ENCODE measurements at regions not wholly inside any gene's neighbourhood (a gene's known extent, or its start where the extent isn't known, plus 50 kb on each side); places are given as distances from the start of the nearest gene placed in this dataset.
A peak's percentile ranks its signal among the peaks of the same experiment; 100 is the strongest.

DNA sequence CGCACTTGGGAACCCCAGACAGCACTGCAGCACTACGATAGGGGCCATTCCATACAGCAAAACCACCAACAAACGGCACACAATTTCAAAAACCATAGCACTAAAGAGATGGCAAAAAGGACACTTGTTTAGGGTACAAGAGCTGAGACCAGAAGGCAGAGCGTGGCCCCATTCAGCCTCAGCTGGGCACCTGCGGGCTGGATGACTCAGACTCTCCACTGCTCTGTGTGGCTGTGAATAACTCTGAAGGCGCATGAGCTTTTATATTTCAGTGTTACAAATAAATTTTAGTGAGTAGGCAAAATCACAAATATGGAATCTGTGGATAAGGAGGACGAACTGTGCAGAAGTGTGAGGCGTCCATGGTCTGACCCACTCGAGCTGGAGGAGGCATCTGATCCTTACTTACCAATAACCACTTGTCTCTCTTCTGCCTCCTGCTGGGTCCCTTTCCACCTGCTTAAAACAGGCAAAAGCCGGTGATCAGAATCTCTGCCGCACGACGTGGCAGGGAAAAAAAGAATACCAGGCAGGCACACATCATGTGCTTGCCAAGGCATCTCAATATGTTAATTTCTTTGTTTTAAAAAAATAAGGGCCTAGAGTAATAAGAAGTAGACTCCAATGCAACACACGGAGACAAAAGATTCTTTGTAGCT lies 325.7 kb downstream of the SHANK2 start:
- TF ChIP-seq, protein P1, sequence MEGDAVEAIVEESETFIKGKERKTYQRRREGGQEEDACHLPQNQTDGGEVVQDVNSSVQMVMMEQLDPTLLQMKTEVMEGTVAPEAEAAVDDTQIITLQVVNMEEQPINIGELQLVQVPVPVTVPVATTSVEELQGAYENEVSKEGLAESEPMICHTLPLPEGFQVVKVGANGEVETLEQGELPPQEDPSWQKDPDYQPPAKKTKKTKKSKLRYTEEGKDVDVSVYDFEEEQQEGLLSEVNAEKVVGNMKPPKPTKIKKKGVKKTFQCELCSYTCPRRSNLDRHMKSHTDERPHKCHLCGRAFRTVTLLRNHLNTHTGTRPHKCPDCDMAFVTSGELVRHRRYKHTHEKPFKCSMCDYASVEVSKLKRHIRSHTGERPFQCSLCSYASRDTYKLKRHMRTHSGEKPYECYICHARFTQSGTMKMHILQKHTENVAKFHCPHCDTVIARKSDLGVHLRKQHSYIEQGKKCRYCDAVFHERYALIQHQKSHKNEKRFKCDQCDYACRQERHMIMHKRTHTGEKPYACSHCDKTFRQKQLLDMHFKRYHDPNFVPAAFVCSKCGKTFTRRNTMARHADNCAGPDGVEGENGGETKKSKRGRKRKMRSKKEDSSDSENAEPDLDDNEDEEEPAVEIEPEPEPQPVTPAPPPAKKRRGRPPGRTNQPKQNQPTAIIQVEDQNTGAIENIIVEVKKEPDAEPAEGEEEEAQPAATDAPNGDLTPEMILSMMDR (IDR thresholded peaks at IDR 0.05), result no peak
- intact Hi-C loops (cut with DNase I), result no loop called here
- Histone ChIP-seq H3K36me3 (ENCODE audit: insufficient read depth in 1 of 2, low read depth in 1 of 2) (no peaks in the 10 kb centered on the region), H3K27me3 (ENCODE audit: insufficient read depth in 3 of 3, low read length in 2 of 3) (no peaks in the 10 kb centered on the region), H3K27ac (no peak overlapping the region), H3K4me3 (no peak overlapping the region), H3K4me1 (no peaks in the 10 kb centered on the region), H3K9me3 (peaks cover 6% of the 10 kb centered on the region)
- WGBS, 3 donors, result 79 to 81% (median 81%) methylated on average over 14 of the region's 14 CpGs
- DNase-seq (peak in 1 of 2 donors; percentile 4), ATAC-seq (no peak)

DNA sequence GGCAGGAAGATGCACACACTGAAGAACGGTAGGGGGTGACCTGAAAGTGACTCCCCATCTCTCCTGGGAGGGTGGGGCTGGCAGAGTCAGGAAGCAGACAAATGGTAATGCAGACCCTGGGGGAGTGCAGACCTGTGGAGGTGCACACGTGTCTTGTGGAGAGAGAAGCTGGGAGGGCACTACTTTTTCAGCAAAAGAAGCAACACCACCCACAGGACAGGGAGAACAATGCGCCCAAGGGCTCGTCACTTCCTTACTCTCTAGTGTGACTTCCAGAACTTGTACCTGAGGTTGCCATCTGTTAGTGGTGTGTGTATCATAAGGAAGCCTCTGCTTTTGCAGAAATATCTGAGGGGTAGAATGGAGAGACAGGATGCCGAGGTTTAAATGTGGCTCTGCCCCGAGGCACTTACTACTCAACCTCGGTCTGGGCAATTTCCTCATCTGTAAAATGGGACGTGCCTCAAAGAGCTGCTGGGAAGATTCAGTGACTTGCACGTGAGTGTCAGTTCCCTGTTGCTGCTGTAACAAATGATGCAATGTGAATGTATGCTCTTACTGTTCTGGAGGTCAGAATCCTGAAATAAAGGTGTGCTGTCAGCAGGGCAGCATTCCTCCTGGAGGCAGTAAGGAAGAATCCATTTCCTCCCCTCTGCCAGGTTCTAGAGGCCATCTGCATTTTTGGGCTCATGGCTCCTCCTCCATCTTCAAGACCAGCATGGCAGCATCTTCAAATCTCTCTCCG lies 323.4 kb downstream of the SHANK2 start:
- Histone ChIP-seq H3K4me3 (no peak overlapping the region), H3K4me1 (no peaks in the 10 kb centered on the region), H3K9me3 (no peaks in the 10 kb centered on the region), H3K27me3 (ENCODE audit: insufficient read depth in 3 of 3, low read length in 2 of 3) (peaks cover 0 to 11% (median 2%) of the 10 kb centered on the region in 3 donors), H3K27ac (no peak overlapping the region), H3K36me3 (ENCODE audit: insufficient read depth in 1 of 2, low read depth in 1 of 2) (no peaks in the 10 kb centered on the region)
- intact Hi-C loops (cut with DNase I), result no loop called here
- 68 to 70% (median 68%) methylated on average over 10 of the region's 10 CpGs for WGBS, 3 donors
- TF ChIP-seq, protein P1 (IDR thresholded peaks at IDR 0.05), result no peak
- DNase-seq (peak in 1 of 2 donors; percentile 34), ATAC-seq (no peak)

DNA sequence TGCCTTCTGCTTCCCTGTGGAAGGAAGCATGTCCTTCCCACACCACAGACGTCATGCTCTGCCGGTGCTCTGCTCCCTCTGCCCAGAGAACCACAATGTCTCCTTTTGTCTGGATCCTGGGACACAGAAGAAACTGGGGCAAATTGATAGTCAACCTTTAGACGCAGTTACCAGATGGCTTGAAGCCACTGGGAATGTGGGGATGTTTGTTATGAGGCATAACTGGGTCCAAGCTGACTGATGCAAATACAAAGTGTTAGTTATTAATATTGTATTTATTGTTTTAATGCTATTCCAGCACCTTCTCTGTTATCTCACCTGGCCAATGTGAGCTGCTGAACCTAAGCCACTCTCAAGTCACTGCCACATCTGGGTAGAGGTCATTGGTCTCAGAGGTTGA lies 322.2 kb downstream of the SHANK2 start:
- no peak for DNase-seq
- no peak overlapping the region for H3K4me3 ChIP-seq
- H3K27ac ChIP-seq, result no peak overlapping the region
- H3K36me3 ChIP-seq (ENCODE audit: insufficient read depth in 1 of 2, low read depth in 1 of 2), result no peaks in the 10 kb centered on the region
- no peaks in the 10 kb centered on the region for H3K4me1 ChIP-seq
- H3K9me3 ChIP-seq, result no peaks in the 10 kb centered on the region
- ATAC-seq, result no peak
- intact Hi-C loops (cut with DNase I), result no loop called here
- WGBS, 3 donors, result 56 to 81% (median 69%) methylated on average over 3 of the region's 3 CpGs
- peaks cover 0 to 11% (median 2%) of the 10 kb centered on the region in 3 donors for H3K27me3 ChIP-seq (ENCODE audit: insufficient read depth in 3 of 3, low read length in 2 of 3)
- TF ChIP-seq, protein P1 (IDR thresholded peaks at IDR 0.05), result no peak

DNA sequence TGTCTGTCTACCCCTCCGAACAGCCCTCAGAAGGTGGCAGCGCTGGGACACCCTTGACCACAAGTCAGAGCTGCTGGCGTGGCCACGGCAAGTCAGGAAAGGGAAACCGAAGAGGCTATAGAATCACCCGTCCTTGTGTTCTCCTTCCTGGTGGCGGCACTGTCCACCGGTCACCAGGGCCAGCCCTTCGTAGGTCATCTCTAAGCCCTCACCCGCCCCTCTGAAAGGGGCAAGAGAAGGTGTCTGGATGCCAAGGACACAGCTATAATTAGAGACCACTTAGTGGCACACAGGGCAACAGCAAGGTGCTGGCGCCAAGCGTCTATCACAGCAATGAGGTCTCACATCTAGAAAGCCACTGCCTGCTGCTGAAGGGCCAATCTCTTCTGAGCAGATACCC lies 320.9 kb downstream of the SHANK2 start:
- no peak for ATAC-seq
- WGBS, 3 donors, result 76 to 83% (median 82%) methylated on average over 12 of the region's 12 CpGs

More for the DNA sequence above, 320.9 kb downstream of the SHANK2 start:
- intact Hi-C loops (cut with DNase I), result no loop called here
- H3K27ac ChIP-seq, result no peak overlapping the region
- no peak overlapping the region for H3K4me3 ChIP-seq
- no peaks in the 10 kb centered on the region for H3K36me3 ChIP-seq (ENCODE audit: insufficient read depth in 1 of 2, low read depth in 1 of 2)
- peaks cover 0 to 11% (median 2%) of the 10 kb centered on the region in 3 donors for H3K27me3 ChIP-seq (ENCODE audit: insufficient read depth in 3 of 3, low read length in 2 of 3)
- no peaks in the 10 kb centered on the region for H3K9me3 ChIP-seq
- TF ChIP-seq, protein P1 (IDR thresholded peaks at IDR 0.05), result no peak
- DNase-seq, result peak in 1 of 2 donors; percentile 36
- H3K4me1 ChIP-seq, result no peaks in the 10 kb centered on the region
